HepG2 (cell line): ENCODE measurements at regions not wholly inside any gene's neighbourhood (a gene's known extent, or its start where the extent isn't known, plus 50 kb on each side); places are given as distances from the start of the nearest gene placed in this dataset.

ENCODE experiments used
- ATAC-seq: fragments of 200-7000 bp; cut with Tn5 transposase; 3 replicates; pipeline ENCODE4 v1.9.1; 2020; ENCODE audit warnings: mild to moderate bottlenecking, moderate library complexity
- BruUV-seq: library from RNA; stranded (reverse); fragments of 400-500 nt; replicated peaks from 2 replicates; lab custom pipeline; 2021; lab: Mats Ljungman, UMichigan
- CTCF ChIA-PET: fragments of 300-600 bp; formaldehyde crosslinking; extraction: SDS; loops from one replicate; lab custom pipeline; 2021; ENCODE audit warnings: low total read pairs, inconsistent platforms, low intra/inter-chr PET ratio; lab: Yijun Ruan, JAX
- POLR2A ChIA-PET: fragments of 350-600 bp; sonication (Branson Sonifier 250); formaldehyde crosslinking; loops from one replicate; lab custom pipeline; 2020; ENCODE audit warnings: antibody characterized with exemption, inconsistent platforms; lab: Yijun Ruan, JAX
- DNase-seq: peaks from one replicate; pipeline ENCODE4 v3.0.0-alpha.2; 2015; ENCODE audit warnings: low spot score
- FAIRE-seq: peaks from 3 replicates; lab custom pipeline; 2011; peaks lifted over from hg19 to GRCh38; lab: Jason Lieb, UNC
- H2AFZ ChIP-seq: one replicate; pipeline ENCODE4 v1.6.1; 2011; ENCODE audit warnings: low read length, inconsistent platforms
- H3K27ac ChIP-seq: fragments of 300-600 bp; 3 replicates; pipeline ENCODE4 v1.8.0; 2011; ENCODE audit warnings: mixed run types, mild to moderate bottlenecking, mixed read lengths, low read length, inconsistent platforms; ENCODE audit not compliant: insufficient read depth; ENCODE audit errors: extremely low read length
- H3K27me3 ChIP-seq, 2 experiments: fragments of 200-600 bp in 1 of 2; 2 replicates in 1 of 2; 3 replicates in 1 of 2; pipeline versions ENCODE4 v1.6.0 to v1.8.0; 2011; ENCODE audit warnings: low read length in 2 of 2, mild to moderate bottlenecking in 2 of 2, moderate library complexity in 2 of 2, inconsistent platforms in 1 of 2; ENCODE audit not compliant: insufficient read depth in 2 of 2, control insufficient read depth in 1 of 2
- H3K36me3 ChIP-seq, 2 experiments: fragments of 200-600 bp in 1 of 2; replicated peaks in 1 of 2; 2 replicates in 1 of 2; 3 replicates in 1 of 2; pipeline versions ENCODE4 v1.5.1 to v1.8.0; 2011; ENCODE audit warnings: low read length in 2 of 2, inconsistent platforms in 1 of 2; ENCODE audit not compliant: insufficient read depth in 2 of 2, control insufficient read depth in 1 of 2
- H3K4me1 ChIP-seq: 2 replicates; pipeline ENCODE4 v1.5.1; 2012; ENCODE audit warnings: low read length, inconsistent platforms; ENCODE audit not compliant: insufficient read depth
- H3K4me2 ChIP-seq: 2 replicates; pipeline ENCODE4 v1.6.0; 2011; ENCODE audit warnings: low read depth, low read length, inconsistent platforms
- H3K4me3 ChIP-seq, 3 experiments: fragments of 200-600 bp in 1 of 3; sonication (generic), shearing (Covaris generic) in 1 of 3; replicated peaks in 1 of 3; 2 replicates each; pipeline ENCODE4 v1.5.1; 2011 to 2016; ENCODE audit warnings: low read length in 3 of 3, inconsistent platforms in 2 of 3, low read depth in 2 of 3, mild to moderate bottlenecking in 2 of 3, control low read depth in 1 of 3, mixed read lengths in 1 of 3; ENCODE audit not compliant: insufficient read depth in 1 of 3
- H3K79me2 ChIP-seq: one replicate; pipeline ENCODE4 v1.6.1; 2011; ENCODE audit warnings: low read length, inconsistent platforms; ENCODE audit not compliant: insufficient read depth
- H3K9ac ChIP-seq: 2 replicates; pipeline ENCODE4 v1.6.0; 2011; ENCODE audit warnings: mild to moderate bottlenecking, low read depth, low read length, inconsistent platforms; ENCODE audit not compliant: insufficient read depth
- H3K9me3 ChIP-seq: 2 replicates; pipeline ENCODE4 v1.5.1; 2012; ENCODE audit warnings: mild to moderate bottlenecking, low read length
- H4K20me1 ChIP-seq: 2 replicates; pipeline ENCODE4 v1.6.0; 2011; ENCODE audit warnings: inconsistent platforms, mild to moderate bottlenecking, low read length, moderate library complexity; ENCODE audit not compliant: insufficient read depth
- ARID4A ChIP-seq: sonication (generic); formaldehyde crosslinking; IDR thresholded peaks from 2 replicates; pipeline ENCODE4 v1.5.0; 2020; ENCODE audit warnings: mild to moderate bottlenecking, missing genetic modification reagents, borderline replicate concordance
- ATF2 ChIP-seq: sonication (generic); formaldehyde crosslinking; IDR thresholded peaks from 2 replicates; pipeline ENCODE4 v1.4.0; 2020; ENCODE audit warnings: missing genetic modification reagents
- CBFB ChIP-seq: sonication (generic); formaldehyde crosslinking; IDR thresholded peaks from 2 replicates; pipeline ENCODE4 v1.4.0; 2020; ENCODE audit warnings: missing genetic modification reagents
- MBD4 ChIP-seq: IDR thresholded peaks from 2 replicates; pipeline ENCODE4 v1.6.1; 2012; ENCODE audit warnings: low read length, inconsistent platforms, borderline replicate concordance
- MLLT10 ChIP-seq: sonication (generic); formaldehyde crosslinking; IDR thresholded peaks from 2 replicates; pipeline ENCODE4 v1.4.0; 2020; ENCODE audit warnings: missing genetic modification reagents
- NR2F6 ChIP-seq, 2 experiments: IDR thresholded peaks; 2 replicates each; pipeline ENCODE4 v1.6.1; 2016; ENCODE audit warnings: antibody characterized with exemption in 1 of 2, mild to moderate bottlenecking in 1 of 2
- SCMH1 ChIP-seq: sonication (generic); formaldehyde crosslinking; IDR thresholded peaks from 2 replicates; pipeline ENCODE4 v1.9.0; 2021; ENCODE audit warnings: missing genetic modification reagents, mild to moderate bottlenecking, borderline replicate concordance
- TOE1 ChIP-seq: sonication (generic); formaldehyde crosslinking; IDR thresholded peaks from 2 replicates; pipeline ENCODE4 v1.4.0; 2020; ENCODE audit warnings: mild to moderate bottlenecking, missing genetic modification reagents
- ZNF556 ChIP-seq: sonication (generic); formaldehyde crosslinking; IDR thresholded peaks from 2 replicates; pipeline ENCODE4 v1.4.0; 2020; ENCODE audit warnings: mild to moderate bottlenecking, missing genetic modification reagents, borderline replicate concordance
- ZNF619 ChIP-seq: sonication (generic); formaldehyde crosslinking; IDR thresholded peaks from 2 replicates; pipeline ENCODE4 v1.4.0; 2020; ENCODE audit warnings: mild to moderate bottlenecking, missing genetic modification reagents
- ZNF724P ChIP-seq: sonication (generic); formaldehyde crosslinking; IDR thresholded peaks from 2 replicates; pipeline ENCODE4 v1.8.0; 2022; ENCODE audit warnings: missing genetic modification reagents, borderline replicate concordance
- WGBS: methylation state at CpG from one replicate; pipeline ENCODE4 v1.1.6; 2017; ENCODE audit warnings: low lambda C conversion rate; 5-methylcytosine and 5-hydroxymethylcytosine counted together
- in situ Hi-C: cut with HindIII; loops from 2 replicates; pipeline ENCODE4 v1.10.0; 2017; ENCODE audit warnings: low pct_unique_long_range_greater_than_20kb; ENCODE audit not compliant: extremely low pct_ligation_motif_present
- intact Hi-C: fragments of 100-400 bp; cut with micrococcal nuclease; formaldehyde crosslinking; loops from one replicate; pipeline ENCODE4 v1.10.0; 2022; ENCODE audit not compliant: unreplicated experiment
- TF ChIP-seq, protein P1 (sequence below): sonication (generic); formaldehyde crosslinking; IDR thresholded peaks from 2 replicates; pipeline ENCODE4 v1.4.0; 2020; ENCODE audit warnings: missing genetic modification reagents, borderline replicate concordance
- TF ChIP-seq, protein P2 (sequence below): sonication (generic); formaldehyde crosslinking; IDR thresholded peaks from 2 replicates; pipeline ENCODE4 v1.4.0; 2020; ENCODE audit warnings: missing genetic modification reagents

- TF ChIP-seq, protein P1, sequence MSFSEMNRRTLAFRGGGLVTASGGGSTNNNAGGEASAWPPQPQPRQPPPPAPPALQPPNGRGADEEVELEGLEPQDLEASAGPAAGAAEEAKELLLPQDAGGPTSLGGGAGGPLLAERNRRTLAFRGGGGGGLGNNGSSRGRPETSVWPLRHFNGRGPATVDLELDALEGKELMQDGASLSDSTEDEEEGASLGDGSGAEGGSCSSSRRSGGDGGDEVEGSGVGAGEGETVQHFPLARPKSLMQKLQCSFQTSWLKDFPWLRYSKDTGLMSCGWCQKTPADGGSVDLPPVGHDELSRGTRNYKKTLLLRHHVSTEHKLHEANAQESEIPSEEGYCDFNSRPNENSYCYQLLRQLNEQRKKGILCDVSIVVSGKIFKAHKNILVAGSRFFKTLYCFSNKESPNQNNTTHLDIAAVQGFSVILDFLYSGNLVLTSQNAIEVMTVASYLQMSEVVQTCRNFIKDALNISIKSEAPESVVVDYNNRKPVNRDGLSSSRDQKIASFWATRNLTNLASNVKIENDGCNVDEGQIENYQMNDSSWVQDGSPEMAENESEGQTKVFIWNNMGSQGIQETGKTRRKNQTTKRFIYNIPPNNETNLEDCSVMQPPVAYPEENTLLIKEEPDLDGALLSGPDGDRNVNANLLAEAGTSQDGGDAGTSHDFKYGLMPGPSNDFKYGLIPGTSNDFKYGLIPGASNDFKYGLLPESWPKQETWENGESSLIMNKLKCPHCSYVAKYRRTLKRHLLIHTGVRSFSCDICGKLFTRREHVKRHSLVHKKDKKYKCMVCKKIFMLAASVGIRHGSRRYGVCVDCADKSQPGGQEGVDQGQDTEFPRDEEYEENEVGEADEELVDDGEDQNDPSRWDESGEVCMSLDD (CRISPR knock-in tag) = no peak
Observed at GRCh38 chr10:9219860-9220259, 1165.4 kb downstream of the GATA3 start (continued).

DNA sequence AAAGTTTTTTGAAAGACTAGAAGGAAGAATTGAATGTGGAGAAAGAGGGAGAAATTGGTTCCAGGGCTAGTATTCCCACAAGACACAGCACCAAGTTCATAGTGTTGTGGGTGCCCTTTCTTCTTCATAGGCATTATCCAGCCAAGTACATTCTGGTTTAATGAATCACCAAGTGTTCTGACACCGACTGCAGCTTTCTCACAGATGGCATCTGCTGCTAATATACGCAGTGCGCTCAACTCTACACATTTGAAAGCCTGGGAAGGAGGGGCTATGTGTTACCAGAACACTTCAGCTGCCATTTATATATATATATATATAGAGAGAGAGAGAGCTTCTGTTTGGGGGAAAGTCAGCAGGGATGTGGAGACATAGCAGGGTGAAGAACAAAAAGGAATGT is 1168.4 kb downstream of the GATA3 start:
- no peaks in the 10 kb centered on the region for H3K36me3 ChIP-seq
- H3K9ac ChIP-seq = no peak overlapping the region
- in situ Hi-C loops (no loop called here), intact Hi-C loops (no loop called here)
- ATAC-seq = no peak
- H3K4me3 ChIP-seq = no peak overlapping the region
- no peak for FAIRE-seq
- H3K9me3 ChIP-seq = no peaks in the 10 kb centered on the region
- H3K4me2 ChIP-seq = no peak overlapping the region
- H2AFZ ChIP-seq = no peak overlapping the region
- no peaks in the 10 kb centered on the region; a peak in 1 of 5 replicates for H3K27me3 ChIP-seq
- CTCF ChIA-PET = no interaction called here
- 9% methylated on average over 3 of the region's 3 CpGs for WGBS
- POLR2A ChIA-PET = no interaction called here
- BruUV-seq = no TSS peak
- H3K27ac ChIP-seq = no peak overlapping the region
- H3K4me1 ChIP-seq = no peaks in the 10 kb centered on the region
- no peaks in the 10 kb centered on the region for H3K79me2 ChIP-seq
- no peaks in the 10 kb centered on the region for H4K20me1 ChIP-seq
- no peak for DNase-seq
- TF ChIP-seq SCMH1 (CRISPR knock-in tag) (no peak), TOE1 (no peak), CBFB (CRISPR knock-in tag) (no peak), MLLT10 (CRISPR knock-in tag) (no peak), ZNF724P (CRISPR knock-in tag) (no peak), MBD4 (no peak), ARID4A (CRISPR knock-in tag) (no peak), ZNF619 (CRISPR knock-in tag) (no peak), NR2F6 (IDR thresholded peaks at IDR 0.05) (no peak), NR2F6 (CRISPR knock-in tag; IDR thresholded peaks at IDR 0.05) (no peak), ZNF556 (CRISPR knock-in tag) (no peak), ATF2 (CRISPR knock-in tag) (no peak)
- TF ChIP-seq, protein P2, sequence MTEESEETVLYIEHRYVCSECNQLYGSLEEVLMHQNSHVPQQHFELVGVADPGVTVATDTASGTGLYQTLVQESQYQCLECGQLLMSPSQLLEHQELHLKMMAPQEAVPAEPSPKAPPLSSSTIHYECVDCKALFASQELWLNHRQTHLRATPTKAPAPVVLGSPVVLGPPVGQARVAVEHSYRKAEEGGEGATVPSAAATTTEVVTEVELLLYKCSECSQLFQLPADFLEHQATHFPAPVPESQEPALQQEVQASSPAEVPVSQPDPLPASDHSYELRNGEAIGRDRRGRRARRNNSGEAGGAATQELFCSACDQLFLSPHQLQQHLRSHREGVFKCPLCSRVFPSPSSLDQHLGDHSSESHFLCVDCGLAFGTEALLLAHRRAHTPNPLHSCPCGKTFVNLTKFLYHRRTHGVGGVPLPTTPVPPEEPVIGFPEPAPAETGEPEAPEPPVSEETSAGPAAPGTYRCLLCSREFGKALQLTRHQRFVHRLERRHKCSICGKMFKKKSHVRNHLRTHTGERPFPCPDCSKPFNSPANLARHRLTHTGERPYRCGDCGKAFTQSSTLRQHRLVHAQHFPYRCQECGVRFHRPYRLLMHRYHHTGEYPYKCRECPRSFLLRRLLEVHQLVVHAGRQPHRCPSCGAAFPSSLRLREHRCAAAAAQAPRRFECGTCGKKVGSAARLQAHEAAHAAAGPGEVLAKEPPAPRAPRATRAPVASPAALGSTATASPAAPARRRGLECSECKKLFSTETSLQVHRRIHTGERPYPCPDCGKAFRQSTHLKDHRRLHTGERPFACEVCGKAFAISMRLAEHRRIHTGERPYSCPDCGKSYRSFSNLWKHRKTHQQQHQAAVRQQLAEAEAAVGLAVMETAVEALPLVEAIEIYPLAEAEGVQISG = no peak
